Esophagus muscularis mucosa (tissue), 3 donors: ENCODE measurements at regions not wholly inside any gene's neighbourhood (a gene's known extent, or its start where the extent isn't known, plus 50 kb on each side); places are given as distances from the start of the nearest gene placed in this dataset.

Experiments used
- CTCF ChIP-seq, 3 experiments: fragments of 200-600 bp in 2 of 3; fragments of 450-650 bp in 1 of 3; sonication (generic) in 2 of 3; IDR thresholded peaks; one replicate each; pipeline ENCODE4 v1.5.1; 2017 to 2019; ENCODE audit warnings: antibody characterized with exemption in 3 of 3, mild to moderate bottlenecking in 2 of 3, moderate library complexity in 1 of 3
- POLR2A ChIP-seq: fragments of 450-650 bp; IDR thresholded peaks from one replicate; pipeline ENCODE4 v1.6.1; 2017; ENCODE audit warnings: antibody characterized with exemption, moderate library complexity, mild to moderate bottlenecking, low read depth

GRCh38 chr1:65703853-65704252, 88.8 kb upstream of the PDE4B start:
- TF ChIP-seq CTCF (IDR thresholded peaks at IDR 0.05) (no peak), POLR2A (no peak)
